ENCODE measurements at regions not wholly inside any gene's neighbourhood (a gene's known extent, or its start where the extent isn't known, plus 50 kb on each side); places are given as distances from the start of the nearest gene placed in this dataset.

GRCh38 chr3:45297331-45297730 lies 71.2 kb upstream of the TMEM158 start:
- ChIA-PET POLR2A (no interaction called here), RAD21 (ENCODE audit: low non-redundant PET in 1 of 2, low total read pairs in 2 of 2, uncharacterized antibody in 2 of 2, unreplicated experiment in 2 of 2) (no interaction called here), CTCF (no interaction called here)
- Histone ChIP-seq H3K4me2 (ENCODE audit: low read length) (no peak overlapping the region), H3K27me3 (ENCODE audit: insufficient read depth, low read length) (peaks cover 19% of the 10 kb centered on the region), H3K79me2 (ENCODE audit: insufficient read depth, low read length) (no peaks in the 10 kb centered on the region), H4K20me1 (ENCODE audit: insufficient read depth) (no peaks in the 10 kb centered on the region), H2AFZ (ENCODE audit: low read depth, low read length, poor library complexity, severe bottlenecking) (no peak overlapping the region), H3K9me2 (ENCODE audit: insufficient read depth) (no peaks in the 10 kb centered on the region), H3K36me3 (ENCODE audit: control insufficient read depth in 1 of 2, insufficient read depth in 2 of 2, low read length in 2 of 2) (no peaks in the 10 kb centered on the region), H3K9ac (ENCODE audit: low read length) (no peak overlapping the region), H3K4me3 (replicated peaks in 1 of 2; ENCODE audit: low read depth in 1 of 2, low read length in 2 of 2) (no peak overlapping the region), H3K9me3 (ENCODE audit: control insufficient read depth in 1 of 2, insufficient read depth in 1 of 2, low read depth in 1 of 2, low read length in 2 of 2) (peaks cover 0 to 2% of the 10 kb centered on the region in 2 experiments; a peak in 1 of 4 replicates), H3K4me1 (ENCODE audit: control insufficient read depth in 1 of 2, insufficient read depth in 2 of 2, low read length in 2 of 2) (no peaks in the 10 kb centered on the region), H3K27ac (ENCODE audit: low read depth, low read length) (no peak overlapping the region)
- intact Hi-C loops (cut with micrococcal nuclease) = no loop called here
- no peak for ATAC-seq
- no peak for DNase-seq (ENCODE audit: low read depth, low spot score)
- TF ChIP-seq POLR2AphosphoS5 (IDR thresholded peaks at IDR 0.05; ENCODE audit: low read depth, low read length) (no peak), TCF7L2 (IDR thresholded peaks at IDR 0.05; ENCODE audit: borderline replicate concordance, extremely low read depth, insufficient read depth, insufficient read length) (no peak), ZBTB33 (IDR thresholded peaks at IDR 0.05; ENCODE audit: extremely low read depth, insufficient replicate concordance, low read length) (no peak), CBX3 (IDR thresholded peaks at IDR 0.05; ENCODE audit: low read depth) (no peak)
- BruUV-seq (replicated peaks) = no TSS peak

- BruUV-seq (replicated peaks) = no TSS peak
- ChIA-PET CTCF (no interaction called here), POLR2A (no interaction called here), RAD21 (ENCODE audit: low non-redundant PET in 1 of 2, low total read pairs in 2 of 2, uncharacterized antibody in 2 of 2, unreplicated experiment in 2 of 2) (no interaction called here)
- Histone ChIP-seq H3K9me3 (ENCODE audit: control insufficient read depth in 1 of 2, insufficient read depth in 1 of 2, low read depth in 1 of 2, low read length in 2 of 2) (peaks cover 5 to 6% of the 10 kb centered on the region in 2 experiments; a peak in 1 of 4 replicates), H3K27ac (ENCODE audit: low read depth, low read length) (no peak overlapping the region), H2AFZ (ENCODE audit: low read depth, low read length, poor library complexity, severe bottlenecking) (no peak overlapping the region), H3K4me3 (replicated peaks in 1 of 2; ENCODE audit: low read depth in 1 of 2, low read length in 2 of 2) (no peak overlapping the region), H3K79me2 (ENCODE audit: insufficient read depth, low read length) (no peaks in the 10 kb centered on the region), H3K4me1 (ENCODE audit: control insufficient read depth in 1 of 2, insufficient read depth in 2 of 2, low read length in 2 of 2) (no peaks in the 10 kb centered on the region), H3K9ac (ENCODE audit: low read length) (no peak overlapping the region), H3K4me2 (ENCODE audit: low read length) (no peak overlapping the region), H3K9me2 (ENCODE audit: insufficient read depth) (no peaks in the 10 kb centered on the region), H3K27me3 (ENCODE audit: insufficient read depth, low read length) (peaks cover 18% of the 10 kb centered on the region), H3K36me3 (ENCODE audit: control insufficient read depth in 1 of 2, insufficient read depth in 2 of 2, low read length in 2 of 2) (no peaks in the 10 kb centered on the region), H4K20me1 (ENCODE audit: insufficient read depth) (no peaks in the 10 kb centered on the region)
- intact Hi-C loops (cut with micrococcal nuclease) = no loop called here
- ATAC-seq (no peak), DNase-seq (ENCODE audit: low read depth, low spot score) (no peak)
- TF ChIP-seq EGR1 (IDR thresholded peaks at IDR 0.05; ENCODE audit: low read depth) (no peak), YY1 (IDR thresholded peaks at IDR 0.05; ENCODE audit: extremely low read depth, insufficient replicate concordance, low read depth, low read length) (no peak), CBX3 (IDR thresholded peaks at IDR 0.05; ENCODE audit: low read depth) (no peak), EZH2phosphoT487 (IDR thresholded peaks at IDR 0.05; ENCODE audit: borderline replicate concordance) (no peak), TCF7L2 (IDR thresholded peaks at IDR 0.05; ENCODE audit: borderline replicate concordance, extremely low read depth, insufficient read depth, insufficient read length) (no peak), ZBTB33 (IDR thresholded peaks at IDR 0.05; ENCODE audit: extremely low read depth, insufficient replicate concordance, low read length) (no peak), CTCF (IDR thresholded peaks at IDR 0.05 in 2 of 3, conservative IDR thresholded peaks at IDR 0.05 in 1 of 3; ENCODE audit: borderline replicate concordance in 1 of 3, insufficient read depth in 1 of 3, low read depth in 2 of 3, low read length in 2 of 3) (no peak), POLR2AphosphoS5 (IDR thresholded peaks at IDR 0.05; ENCODE audit: low read depth, low read length) (no peak), ATF3 (IDR thresholded peaks at IDR 0.05) (no peak), CEBPB (IDR thresholded peaks at IDR 0.05; ENCODE audit: low read depth) (no peak), ZFX (IDR thresholded peaks at IDR 0.05) (no peak), POLR2A (IDR thresholded peaks at IDR 0.05; ENCODE audit: borderline replicate concordance, extremely low read depth, insufficient read depth, insufficient read length) (no peak)
Observed at GRCh38 chr3:45302470-45302869, 76.4 kb upstream of the TMEM158 start.

All from HCT116 (cell line).